ENCODE measurements at regions not wholly inside any gene's neighbourhood (a gene's known extent, or its start where the extent isn't known, plus 50 kb on each side); places are given as distances from the start of the nearest gene placed in this dataset.

DNA sequence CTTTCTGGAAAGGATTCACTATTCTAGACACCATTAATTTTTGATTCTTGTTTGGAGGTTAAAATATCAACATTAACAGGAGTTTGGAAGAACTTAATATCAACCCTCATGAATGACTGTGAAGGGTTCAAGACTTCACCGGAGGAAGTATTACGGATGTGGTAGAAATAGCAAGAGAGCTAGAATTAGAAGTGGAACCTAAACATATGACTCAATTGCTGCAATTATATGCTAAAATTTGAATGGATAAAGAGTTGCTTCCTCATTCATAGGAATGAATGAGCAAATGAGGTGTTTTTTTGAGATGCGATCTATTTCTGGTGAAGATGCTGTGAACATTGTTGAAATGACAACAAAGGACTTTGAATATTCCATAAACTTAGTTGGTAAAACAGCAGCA, 77.9 kb upstream of the TNFSF4 start (continued):
- TF ChIP-seq THAP7 (CRISPR knock-in tag; IDR thresholded peaks at IDR 0.05) (no peak), ZNF445 (CRISPR knock-in tag; IDR thresholded peaks at IDR 0.05; ENCODE audit: low read depth) (no peak), ZNF23 (CRISPR knock-in tag; IDR thresholded peaks at IDR 0.05) (no peak), MECOM (CRISPR knock-in tag; IDR thresholded peaks at IDR 0.05) (no peak), ZNF354B (CRISPR knock-in tag; IDR thresholded peaks at IDR 0.05) (no peak), CEBPG (CRISPR knock-in tag; IDR thresholded peaks at IDR 0.05) (no peak), CEBPG (tag; conservative IDR thresholded peaks at IDR 0.05 in 1 of 2, IDR thresholded peaks at IDR 0.05 in 1 of 2) (no peak), CCNT2 (IDR thresholded peaks at IDR 0.05; ENCODE audit: borderline replicate concordance, extremely low read depth, insufficient read length, low read depth, low read length) (no peak)

- Histone ChIP-seq H3K79me2 (ENCODE audit: control insufficient read depth, insufficient read depth, low read length) (no peaks in the 10 kb centered on the region), H3K4me2 (ENCODE audit: insufficient read depth, low read length) (no peak overlapping the region), H3K27ac (ENCODE audit: extremely low read depth, low read depth, low read length) (no peak overlapping the region), H3K4me1 (replicated peaks in 1 of 2; ENCODE audit: control insufficient read depth in 2 of 2, insufficient read depth in 2 of 2, low read length in 2 of 2) (no peaks in the 10 kb centered on the region), H4K20me1 (replicated peaks; ENCODE audit: control insufficient read depth, insufficient read depth, low read length) (no peaks in the 10 kb centered on the region), H3K27me3 (ENCODE audit: control insufficient read depth in 2 of 2, insufficient read depth in 2 of 2, low read length in 2 of 2) (no peaks in the 10 kb centered on the region), H3K9me1 (ENCODE audit: control insufficient read depth, insufficient read depth, low read length) (no peaks in the 10 kb centered on the region), H3K9ac (ENCODE audit: insufficient read depth in 1 of 2, low read depth in 2 of 2, low read length in 2 of 2) (no peak overlapping the region), H3K36me3 (ENCODE audit: control insufficient read depth, insufficient read depth, low read length) (no peaks in the 10 kb centered on the region), H3K9me3 (replicated peaks; ENCODE audit: control insufficient read depth, insufficient read depth, low read depth, low read length) (no peaks in the 10 kb centered on the region), H3K4me3 (no peak overlapping the region), H2AFZ (ENCODE audit: low read depth, low read length) (no peak overlapping the region)
- intact Hi-C loops (cut with micrococcal nuclease) (no loop called here), in situ Hi-C loops (cut with MboI) (no loop called here)
- DNase-seq (ENCODE audit: extremely low read depth in 1 of 4, low spot score in 3 of 4) (no peak), FAIRE-seq (no peak), ATAC-seq (no peak)
- 13% methylated on average over 1 of the region's 1 CpG for WGBS (ENCODE audit: insufficient coverage, low coverage, missing lambda C conversion rate)
- TF ChIP-seq, protein P1, sequence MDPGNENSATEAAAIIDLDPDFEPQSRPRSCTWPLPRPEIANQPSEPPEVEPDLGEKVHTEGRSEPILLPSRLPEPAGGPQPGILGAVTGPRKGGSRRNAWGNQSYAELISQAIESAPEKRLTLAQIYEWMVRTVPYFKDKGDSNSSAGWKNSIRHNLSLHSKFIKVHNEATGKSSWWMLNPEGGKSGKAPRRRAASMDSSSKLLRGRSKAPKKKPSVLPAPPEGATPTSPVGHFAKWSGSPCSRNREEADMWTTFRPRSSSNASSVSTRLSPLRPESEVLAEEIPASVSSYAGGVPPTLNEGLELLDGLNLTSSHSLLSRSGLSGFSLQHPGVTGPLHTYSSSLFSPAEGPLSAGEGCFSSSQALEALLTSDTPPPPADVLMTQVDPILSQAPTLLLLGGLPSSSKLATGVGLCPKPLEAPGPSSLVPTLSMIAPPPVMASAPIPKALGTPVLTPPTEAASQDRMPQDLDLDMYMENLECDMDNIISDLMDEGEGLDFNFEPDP (CRISPR knock-in tag; IDR thresholded peaks at IDR 0.05) = no peak
- TF ChIP-seq KDM2B (CRISPR knock-in tag; IDR thresholded peaks at IDR 0.05) (no peak), BRCA1 (IDR thresholded peaks at IDR 0.05) (no peak), BRCA1 (CRISPR knock-in tag; IDR thresholded peaks at IDR 0.05) (no peak), ZNF174 (CRISPR knock-in tag; IDR thresholded peaks at IDR 0.05) (no peak), FOSL1 (tag; conservative IDR thresholded peaks at IDR 0.05) (no peak), PURB (CRISPR knock-in tag; IDR thresholded peaks at IDR 0.05; ENCODE audit: low read depth) (no peak), STAT5A (IDR thresholded peaks at IDR 0.05; ENCODE audit: borderline replicate concordance, low read length) (no peak), ZNF785 (CRISPR knock-in tag; IDR thresholded peaks at IDR 0.05) (no peak)
- ChIA-PET POLR2A (no interaction called here), CTCF (ENCODE audit: low intra/inter-chr PET ratio) (no interaction called here)
- BruUV-seq (replicated peaks) = no TSS peak
Measured at GRCh38 chr1:173287785-173288184, 80.7 kb upstream of the TNFSF4 start.
